Mesendoderm (in vitro differentiated cells): ENCODE measurements at regions not wholly inside any gene's neighbourhood (a gene's known extent, or its start where the extent isn't known, plus 50 kb on each side); places are given as distances from the start of the nearest gene placed in this dataset.

Experiments used
- DNase-seq: peaks from one replicate; pipeline ENCODE4 v3.0.0; 2013
- H2AK5ac ChIP-seq: 2 replicates; pipeline ENCODE4 v1.6.1; 2013; ENCODE audit warnings: low read length, inconsistent platforms
- H2BK120ac ChIP-seq: 2 replicates; pipeline ENCODE4 v1.6.1; 2013; ENCODE audit warnings: low read depth, mild to moderate bottlenecking, low read length, moderate library complexity, mixed read lengths
- H2BK15ac ChIP-seq: replicated peaks from 2 replicates; pipeline ENCODE4 v1.6.1; 2013; ENCODE audit warnings: low read depth, mild to moderate bottlenecking, moderate library complexity
- H2BK5ac ChIP-seq: 2 replicates; pipeline ENCODE4 v1.6.1; 2013; ENCODE audit warnings: low read length, inconsistent platforms
- H3K18ac ChIP-seq: 2 replicates; pipeline ENCODE4 v1.6.1; 2013; ENCODE audit warnings: mild to moderate bottlenecking, low read length, mixed read lengths
- H3K23ac ChIP-seq: one replicate; pipeline ENCODE4 v1.6.1; 2013; ENCODE audit warnings: low read length
- H3K27ac ChIP-seq: 2 replicates; pipeline ENCODE4 v1.5.1; 2013; ENCODE audit warnings: low read depth, mild to moderate bottlenecking, inconsistent platforms, low read length, moderate library complexity
- H3K27me3 ChIP-seq: 2 replicates; pipeline ENCODE4 v1.6.1; 2013; ENCODE audit warnings: low read length, control low read depth, mild to moderate bottlenecking, inconsistent platforms; ENCODE audit not compliant: insufficient read depth, poor library complexity
- H3K36me3 ChIP-seq: 2 replicates; pipeline ENCODE4 v1.6.1; 2013; ENCODE audit warnings: low read length, inconsistent platforms; ENCODE audit not compliant: control insufficient read depth, insufficient read depth
- H3K4ac ChIP-seq: one replicate; pipeline ENCODE4 v1.6.1; 2013; ENCODE audit warnings: low read depth, mild to moderate bottlenecking, low read length, moderate library complexity
- H3K4me1 ChIP-seq: 2 replicates; pipeline ENCODE4 v1.6.1; 2013; ENCODE audit warnings: low read depth, low read length, inconsistent platforms; ENCODE audit not compliant: control insufficient read depth
- H3K4me2 ChIP-seq: 2 replicates; pipeline ENCODE4 v1.6.1; 2013; ENCODE audit warnings: low read length
- H3K4me3 ChIP-seq: 2 replicates; pipeline ENCODE4 v1.5.1; 2013; ENCODE audit warnings: mild to moderate bottlenecking, low read length
- H3K56ac ChIP-seq: one replicate; pipeline ENCODE4 v1.6.1; 2013; ENCODE audit warnings: low read length
- H3K79me1 ChIP-seq: 2 replicates; pipeline ENCODE4 v1.6.1; 2013; ENCODE audit warnings: low read length, inconsistent platforms
- H3K79me2 ChIP-seq: 2 replicates; pipeline ENCODE4 v1.6.1; 2013; ENCODE audit warnings: mild to moderate bottlenecking, low read length; ENCODE audit not compliant: control insufficient read depth, insufficient read depth
- H3K9ac ChIP-seq: 2 replicates; pipeline ENCODE4 v1.6.1; 2013; ENCODE audit warnings: low read length, inconsistent platforms
- H4K5ac ChIP-seq: one replicate; pipeline ENCODE4 v1.6.1; 2013; ENCODE audit warnings: low read length
- H4K8ac ChIP-seq: one replicate; pipeline ENCODE4 v1.6.1; 2013; ENCODE audit warnings: low read depth, mild to moderate bottlenecking, control low read depth, low read length, moderate library complexity
- WGBS: extraction: QIAGEN DNeasy Blood & Tissue Kit; methylation state at CpG from one replicate; pipeline ENCODE4 v1.1.7; 2013; ENCODE audit warnings: low lambda C conversion rate, missing lambda C conversion rate; ENCODE audit not compliant: insufficient coverage; ENCODE audit errors: extremely low coverage; 5-methylcytosine and 5-hydroxymethylcytosine counted together

- H3K56ac ChIP-seq: no peak overlapping the region
- H4K8ac ChIP-seq: no peak overlapping the region
- no peak overlapping the region for H2AK5ac ChIP-seq
- no peak overlapping the region for H3K4ac ChIP-seq
- H3K23ac ChIP-seq: no peak overlapping the region
- H3K4me3 ChIP-seq: no peak overlapping the region
- no peak overlapping the region for H3K9ac ChIP-seq
- WGBS: no CpG with 5 or more reads among the region's 4 CpGs
- DNase-seq: no peak
- H2BK5ac ChIP-seq: no peak overlapping the region
- no peak overlapping the region for H3K18ac ChIP-seq
- no peaks in the 10 kb centered on the region for H3K79me2 ChIP-seq
- no peak overlapping the region for H2BK120ac ChIP-seq
- H3K27ac ChIP-seq: no peak overlapping the region
- H3K4me2 ChIP-seq: no peak overlapping the region
- H2BK15ac ChIP-seq: no peak overlapping the region
- H3K36me3 ChIP-seq: no peaks in the 10 kb centered on the region
- H3K4me1 ChIP-seq: no peaks in the 10 kb centered on the region
- no peaks in the 10 kb centered on the region for H3K79me1 ChIP-seq
- no peak overlapping the region for H4K5ac ChIP-seq
- no peaks in the 10 kb centered on the region for H3K27me3 ChIP-seq
Observed at GRCh38 chr10:117750616-117751015, 208.1 kb downstream of the EMX2 start.

DNA sequence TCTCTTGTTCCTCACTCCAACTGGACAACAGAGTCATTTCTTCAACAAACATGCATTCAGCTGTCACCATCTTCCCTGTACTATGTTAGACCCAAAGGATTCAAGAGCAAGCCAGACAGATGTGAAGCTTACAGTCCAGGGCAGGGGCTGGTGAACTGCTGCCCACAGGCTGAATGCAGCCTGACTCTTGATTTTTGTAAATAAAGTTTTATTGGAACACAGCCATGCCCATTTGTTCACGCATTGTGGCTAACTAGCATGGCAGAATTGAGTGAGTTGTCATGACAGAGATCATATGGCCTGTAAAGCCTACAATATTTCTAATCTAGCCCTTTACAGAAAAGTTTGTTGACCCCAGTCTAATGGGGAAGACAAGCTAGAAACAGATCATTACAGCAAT is 208.7 kb downstream of the EMX2 start:
- Histone ChIP-seq H3K27ac (no peak overlapping the region), H2BK120ac (no peak overlapping the region), H3K79me2 (no peaks in the 10 kb centered on the region), H3K56ac (no peak overlapping the region), H2BK5ac (no peak overlapping the region), H2BK15ac (no peak overlapping the region), H3K9ac (no peak overlapping the region), H3K4me3 (no peak overlapping the region), H3K36me3 (no peaks in the 10 kb centered on the region), H4K5ac (no peak overlapping the region), H3K4me2 (no peak overlapping the region), H3K4me1 (no peaks in the 10 kb centered on the region), H3K27me3 (no peaks in the 10 kb centered on the region), H2AK5ac (no peak overlapping the region), H4K8ac (no peak overlapping the region), H3K4ac (no peak overlapping the region), H3K23ac (no peak overlapping the region), H3K79me1 (no peaks in the 10 kb centered on the region), H3K18ac (no peak overlapping the region)
- no peak for DNase-seq
- WGBS: no CpG with 5 or more reads among the region's 1 CpG

GRCh38 chr10:117752103-117752502 is 209.6 kb downstream of the EMX2 start:
- no peaks in the 10 kb centered on the region for H3K79me1 ChIP-seq
- no peaks in the 10 kb centered on the region for H3K36me3 ChIP-seq
- no peak for DNase-seq
- H3K4me3 ChIP-seq: no peak overlapping the region
- H3K56ac ChIP-seq: no peak overlapping the region
- no peak overlapping the region for H4K5ac ChIP-seq
- H3K27me3 ChIP-seq: no peaks in the 10 kb centered on the region
- no peak overlapping the region for H3K18ac ChIP-seq
- H2BK15ac ChIP-seq: no peak overlapping the region
- no peak overlapping the region for H4K8ac ChIP-seq
- H3K27ac ChIP-seq: no peak overlapping the region
- H2BK5ac ChIP-seq: no peak overlapping the region
- no peak overlapping the region for H3K9ac ChIP-seq
- WGBS: no CpG with 5 or more reads among the region's 4 CpGs
- H3K4ac ChIP-seq: no peak overlapping the region
- H2BK120ac ChIP-seq: no peak overlapping the region
- H3K79me2 ChIP-seq: no peaks in the 10 kb centered on the region
- H2AK5ac ChIP-seq: no peak overlapping the region
- no peaks in the 10 kb centered on the region for H3K4me1 ChIP-seq
- no peak overlapping the region for H3K23ac ChIP-seq
- H3K4me2 ChIP-seq: no peak overlapping the region

DNA sequence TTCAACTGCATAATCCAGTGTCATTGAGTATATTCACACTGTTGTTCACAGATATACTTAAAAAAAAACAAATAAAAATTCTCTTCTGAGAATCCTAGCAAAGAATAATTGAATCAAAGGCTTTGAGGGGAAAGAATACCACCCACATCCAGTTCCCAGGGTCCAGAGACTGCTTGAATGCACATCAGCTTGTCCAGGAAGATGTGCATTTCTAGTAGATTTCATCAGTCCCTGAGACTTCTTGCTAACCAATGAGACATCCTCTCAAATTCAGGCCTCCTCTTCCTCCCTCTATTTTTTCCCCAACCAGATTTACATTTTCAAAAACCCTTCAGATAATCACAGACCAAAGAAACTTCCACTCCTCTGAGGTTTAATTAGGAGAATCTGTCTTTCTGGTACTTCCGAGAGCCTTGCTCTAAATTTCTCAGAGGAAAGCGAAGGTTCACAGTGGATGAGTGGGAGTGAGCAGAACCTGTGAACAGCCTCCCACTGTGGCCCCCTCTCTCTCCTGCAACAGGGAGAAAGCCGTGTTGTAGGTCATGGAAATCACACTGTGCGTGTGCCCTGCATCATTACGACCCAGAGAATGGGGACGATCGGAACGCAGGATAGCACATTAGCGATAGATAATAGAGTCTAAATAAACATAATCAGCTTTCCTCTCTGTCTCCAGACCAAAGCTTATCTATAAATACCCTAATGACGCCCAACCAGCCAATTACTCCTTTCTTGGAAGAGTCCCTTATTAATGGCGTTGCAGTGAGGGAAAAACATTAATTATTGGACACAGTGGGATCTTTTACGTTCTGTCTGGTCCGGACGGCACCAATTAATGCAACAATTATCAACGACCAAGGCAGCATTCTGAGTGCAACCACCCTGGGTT is 212.5 kb downstream of the EMX2 start:
- H3K79me1 ChIP-seq: no peaks in the 10 kb centered on the region
- no peaks in the 10 kb centered on the region for H3K36me3 ChIP-seq
- no peak overlapping the region for H2BK5ac ChIP-seq
- H3K56ac ChIP-seq: no peak overlapping the region
- H3K4me2 ChIP-seq: no peak overlapping the region
- no peak overlapping the region for H4K8ac ChIP-seq
- DNase-seq: no peak
- H3K18ac ChIP-seq: no peak overlapping the region
- no peak overlapping the region for H3K9ac ChIP-seq
- no peaks in the 10 kb centered on the region for H3K27me3 ChIP-seq
- H3K4me3 ChIP-seq: no peak overlapping the region
- H3K4me1 ChIP-seq: no peaks in the 10 kb centered on the region
- H2BK15ac ChIP-seq: no peak overlapping the region
- H3K27ac ChIP-seq: no peak overlapping the region
- no peak overlapping the region for H2AK5ac ChIP-seq
- no peak overlapping the region for H3K4ac ChIP-seq
- no CpG with 5 or more reads among the region's 15 CpGs for WGBS
- H4K5ac ChIP-seq: no peak overlapping the region
- no peaks in the 10 kb centered on the region for H3K79me2 ChIP-seq
- no peak overlapping the region for H2BK120ac ChIP-seq
- H3K23ac ChIP-seq: no peak overlapping the region

DNA sequence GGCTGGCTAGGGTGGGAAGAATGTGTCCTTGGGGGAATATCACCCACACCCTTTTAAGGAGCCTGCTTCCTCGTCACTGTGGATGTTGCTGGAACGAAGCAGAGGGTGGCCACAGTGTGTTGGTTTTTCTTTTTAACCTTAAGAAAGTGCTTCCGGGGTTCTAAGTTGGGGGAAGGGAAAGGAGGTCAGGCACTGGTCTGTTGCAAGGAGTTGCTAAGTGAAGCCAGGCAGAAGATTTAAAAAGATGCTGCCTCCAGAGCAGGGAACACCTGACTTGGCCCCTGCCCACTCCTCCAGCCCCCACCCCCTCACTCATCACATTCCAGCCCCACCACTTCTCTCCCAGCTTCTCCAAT is 213.1 kb downstream of the EMX2 start:
- Histone ChIP-seq H3K4me3 (no peak overlapping the region), H3K18ac (no peak overlapping the region), H4K8ac (no peak overlapping the region), H2AK5ac (no peak overlapping the region), H3K4ac (no peak overlapping the region), H2BK15ac (no peak overlapping the region), H3K4me2 (no peak overlapping the region), H3K79me2 (no peaks in the 10 kb centered on the region), H3K27ac (no peak overlapping the region), H2BK120ac (no peak overlapping the region), H4K5ac (no peak overlapping the region), H3K27me3 (no peaks in the 10 kb centered on the region), H3K9ac (no peak overlapping the region), H3K79me1 (no peaks in the 10 kb centered on the region), H3K56ac (no peak overlapping the region), H3K23ac (no peak overlapping the region), H2BK5ac (no peak overlapping the region), H3K36me3 (no peaks in the 10 kb centered on the region), H3K4me1 (no peaks in the 10 kb centered on the region)
- no CpG with 5 or more reads among the region's 3 CpGs for WGBS
- DNase-seq: no peak
